Bronchial epithelial cell (primary cell): ENCODE measurements at regions not wholly inside any gene's neighbourhood (a gene's known extent, or its start where the extent isn't known, plus 50 kb on each side); places are given as distances from the start of the nearest gene placed in this dataset.

Source experiments
- DNase-seq: peaks from one replicate; pipeline ENCODE4 v3.0.0-alpha.2; 2010; ENCODE audit warnings: low read depth
- FAIRE-seq: peaks from 2 replicates; lab custom pipeline; 2011; peaks lifted over from hg19 to GRCh38; lab: Jason Lieb, UNC
- H3K27me3 ChIP-seq: 2 replicates; pipeline ENCODE4 v1.5.1; 2011; ENCODE audit warnings: low read length; ENCODE audit not compliant: control insufficient read depth, insufficient read depth
- H3K36me3 ChIP-seq: 2 replicates; pipeline ENCODE4 v1.5.1; 2011; ENCODE audit warnings: low read length; ENCODE audit not compliant: control insufficient read depth, insufficient read depth
- H3K4me3 ChIP-seq: 2 replicates; pipeline ENCODE4 v1.5.1; 2011; ENCODE audit warnings: mild to moderate bottlenecking, low read depth, low read length, control low read depth
- TF ChIP-seq, protein P1 (sequence below): IDR thresholded peaks from 2 replicates; pipeline ENCODE4 v1.5.1; 2011; ENCODE audit warnings: mild to moderate bottlenecking, moderate library complexity, low read length, control low read depth, inconsistent platforms; ENCODE audit not compliant: insufficient read depth, severe bottlenecking

DNA sequence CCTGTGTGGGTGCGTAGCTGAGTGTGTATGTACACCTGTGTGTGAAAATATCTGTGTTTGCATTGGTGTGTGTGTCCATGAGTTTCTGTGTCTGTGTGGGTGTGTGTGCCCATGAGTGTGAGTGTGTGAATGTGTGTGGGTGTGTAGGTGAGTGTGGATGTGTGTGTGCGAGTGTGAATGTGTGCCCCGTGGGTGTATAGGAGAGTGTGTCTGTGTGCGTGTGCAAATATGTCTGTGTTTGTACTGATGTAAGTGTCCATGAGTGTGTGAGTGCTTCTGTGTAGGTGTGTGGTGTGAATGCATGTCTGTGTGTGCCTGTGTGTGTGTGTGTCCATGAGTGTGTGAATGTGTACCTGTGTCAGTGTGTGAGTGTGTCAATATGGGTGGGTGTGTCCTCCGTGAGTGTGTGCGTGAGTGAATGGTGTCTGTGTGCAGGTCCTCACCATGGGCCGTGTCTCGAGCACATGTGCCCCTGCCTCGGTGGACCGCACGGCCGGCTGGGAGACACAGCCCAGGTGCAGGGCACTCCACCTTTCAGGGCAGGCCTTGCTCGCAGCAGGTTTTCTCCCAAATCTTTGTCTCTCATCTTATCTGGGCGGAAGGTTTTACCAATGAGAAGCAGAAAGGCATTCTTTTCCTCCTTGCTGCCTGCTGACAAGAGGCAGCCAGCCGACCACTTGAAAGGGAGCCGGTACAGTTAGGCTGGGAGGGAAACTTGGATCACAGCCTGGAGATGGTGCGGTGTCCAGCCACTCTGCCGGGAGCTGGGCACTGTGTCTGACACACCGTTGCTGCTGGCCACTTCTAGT lies 107.1 kb upstream of the FAM20C start:
- TF ChIP-seq, protein P1, sequence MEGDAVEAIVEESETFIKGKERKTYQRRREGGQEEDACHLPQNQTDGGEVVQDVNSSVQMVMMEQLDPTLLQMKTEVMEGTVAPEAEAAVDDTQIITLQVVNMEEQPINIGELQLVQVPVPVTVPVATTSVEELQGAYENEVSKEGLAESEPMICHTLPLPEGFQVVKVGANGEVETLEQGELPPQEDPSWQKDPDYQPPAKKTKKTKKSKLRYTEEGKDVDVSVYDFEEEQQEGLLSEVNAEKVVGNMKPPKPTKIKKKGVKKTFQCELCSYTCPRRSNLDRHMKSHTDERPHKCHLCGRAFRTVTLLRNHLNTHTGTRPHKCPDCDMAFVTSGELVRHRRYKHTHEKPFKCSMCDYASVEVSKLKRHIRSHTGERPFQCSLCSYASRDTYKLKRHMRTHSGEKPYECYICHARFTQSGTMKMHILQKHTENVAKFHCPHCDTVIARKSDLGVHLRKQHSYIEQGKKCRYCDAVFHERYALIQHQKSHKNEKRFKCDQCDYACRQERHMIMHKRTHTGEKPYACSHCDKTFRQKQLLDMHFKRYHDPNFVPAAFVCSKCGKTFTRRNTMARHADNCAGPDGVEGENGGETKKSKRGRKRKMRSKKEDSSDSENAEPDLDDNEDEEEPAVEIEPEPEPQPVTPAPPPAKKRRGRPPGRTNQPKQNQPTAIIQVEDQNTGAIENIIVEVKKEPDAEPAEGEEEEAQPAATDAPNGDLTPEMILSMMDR = no peak
- H3K36me3 ChIP-seq = no peaks in the 10 kb centered on the region
- peaks cover 2% of the 10 kb centered on the region for H3K27me3 ChIP-seq
- no peak overlapping the region for H3K4me3 ChIP-seq
- FAIRE-seq (peak; percentile 97), DNase-seq (no peak)

DNA sequence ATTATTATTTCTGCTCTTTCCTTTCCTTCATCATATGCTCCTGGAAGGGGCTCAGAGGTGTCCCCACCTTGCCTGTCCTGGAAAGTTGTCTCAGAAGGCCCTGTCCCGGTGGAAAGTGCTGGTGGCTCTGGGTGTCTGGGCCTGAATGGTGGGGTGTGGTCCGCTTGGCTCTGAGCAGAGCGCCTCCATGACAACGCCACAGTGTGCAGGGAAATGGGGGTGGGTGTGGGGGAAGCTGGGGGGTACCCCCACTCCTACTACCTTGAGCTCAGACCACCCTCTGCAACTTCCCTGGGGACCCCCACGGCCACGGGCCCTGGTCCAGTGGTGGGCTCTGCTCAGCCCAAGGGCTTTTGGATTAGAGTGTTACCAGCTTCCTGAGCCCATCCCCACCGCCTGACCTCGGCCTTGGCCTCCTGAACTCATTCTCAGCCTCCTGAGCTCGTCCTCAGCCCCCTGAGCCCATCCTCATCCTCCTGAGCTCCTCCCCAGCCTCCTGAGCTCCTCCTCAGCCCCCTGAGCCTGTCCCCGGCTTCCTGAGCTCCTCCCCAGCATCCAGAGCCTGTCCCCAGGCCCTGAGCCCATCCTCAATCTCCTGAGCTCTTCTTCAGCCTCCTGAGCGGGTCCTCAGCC lies 106.4 kb upstream of the FAM20C start:
- Histone ChIP-seq H3K4me3 (no peak overlapping the region), H3K27me3 (no peaks in the 10 kb centered on the region), H3K36me3 (no peaks in the 10 kb centered on the region)
- no peak for FAIRE-seq
- no peak for DNase-seq
- TF ChIP-seq, protein P1 = no peak

DNA sequence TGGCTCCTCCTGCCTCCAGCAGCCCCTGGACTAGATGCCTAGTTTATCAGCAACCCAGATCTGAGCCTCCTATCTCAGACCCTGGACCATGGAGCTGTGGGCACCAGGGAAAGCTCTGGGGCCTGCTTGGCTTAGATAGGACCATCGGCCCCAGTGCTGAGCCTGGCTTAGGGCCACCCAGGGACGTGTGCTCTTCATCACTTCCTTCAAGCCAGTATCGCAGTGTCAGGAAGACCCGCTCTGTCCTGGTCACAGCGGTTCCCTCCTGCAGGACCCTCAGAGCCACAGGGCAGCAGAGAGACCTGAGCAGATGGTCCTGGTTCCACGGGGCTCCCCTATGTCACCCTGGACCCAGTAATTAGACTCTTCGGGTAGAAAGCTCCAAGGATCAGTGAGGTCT lies 105.7 kb upstream of the FAM20C start:
- TF ChIP-seq, protein P1 = no peak
- Histone ChIP-seq H3K4me3 (no peak overlapping the region), H3K27me3 (no peaks in the 10 kb centered on the region), H3K36me3 (no peaks in the 10 kb centered on the region)
- DNase-seq = no peak
- FAIRE-seq = no peak

DNA sequence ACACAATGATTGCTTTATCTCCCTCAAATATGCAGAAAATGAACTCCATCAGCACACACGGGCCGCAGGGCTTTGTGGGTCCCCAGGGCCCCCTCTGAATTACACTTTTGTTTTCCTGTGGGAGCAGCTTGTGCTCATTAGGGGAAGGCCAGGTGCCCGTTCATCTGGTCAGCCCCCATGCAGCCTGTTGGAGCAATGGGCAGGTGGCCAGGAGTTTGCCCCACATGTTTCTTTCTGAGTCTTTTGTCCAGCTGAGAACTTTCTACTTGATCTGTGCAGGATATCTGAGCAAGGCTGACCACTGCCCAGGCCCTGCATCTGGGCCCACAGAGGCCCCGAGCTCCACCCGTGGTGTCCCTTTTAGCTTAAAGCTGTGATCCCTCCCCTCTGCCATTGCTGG lies 105.3 kb upstream of the FAM20C start:
- DNase-seq (no peak), FAIRE-seq (no peak)
- no peak overlapping the region for H3K4me3 ChIP-seq
- TF ChIP-seq, protein P1 = no peak
- H3K36me3 ChIP-seq = no peaks in the 10 kb centered on the region
- no peaks in the 10 kb centered on the region for H3K27me3 ChIP-seq

DNA sequence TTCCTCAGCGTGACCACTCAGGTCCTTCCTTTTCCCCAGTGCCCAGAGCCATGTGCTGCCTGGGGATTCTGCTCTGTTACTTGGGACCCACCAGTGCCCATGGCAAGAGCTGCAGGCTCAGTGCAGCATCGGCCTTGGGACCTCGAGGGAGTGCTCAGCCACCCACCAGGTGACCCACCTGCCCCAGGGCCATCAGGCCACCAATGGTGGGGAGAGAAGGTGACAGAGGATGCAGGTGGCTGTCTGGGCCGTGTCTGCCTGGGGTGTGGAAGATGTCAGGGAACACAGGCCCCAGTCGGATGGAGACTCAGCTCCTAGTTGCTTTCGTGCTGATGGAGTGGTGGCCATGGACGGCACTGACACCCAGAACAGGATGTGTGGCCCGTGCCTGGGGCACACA lies 104.7 kb upstream of the FAM20C start:
- H3K36me3 ChIP-seq = no peaks in the 10 kb centered on the region
- no peak for FAIRE-seq
- no peak overlapping the region for H3K4me3 ChIP-seq
- TF ChIP-seq, protein P1 = no peak
- H3K27me3 ChIP-seq = no peaks in the 10 kb centered on the region
- no peak for DNase-seq
